Hepatocyte (in vitro differentiated cells): ENCODE measurements at regions not wholly inside any gene's neighbourhood (a gene's known extent, or its start where the extent isn't known, plus 50 kb on each side); places are given as distances from the start of the nearest gene placed in this dataset.

Experiments used
- CTCF ChIP-seq: fragments of 200-600 bp; sonication (generic); IDR thresholded peaks from 2 replicates; pipeline ENCODE4 v1.5.1; 2016; ENCODE audit warnings: antibody characterized with exemption, mild to moderate bottlenecking; ENCODE audit not compliant: poor library complexity
- EZH2 ChIP-seq: fragments of 200-600 bp; sonication (generic); IDR thresholded peaks from 2 replicates; pipeline ENCODE4 v1.6.1; 2016; ENCODE audit warnings: antibody characterized with exemption, mild to moderate bottlenecking, borderline replicate concordance

GRCh38 chr11:129257512-129257911, 65.4 kb upstream of the ARHGAP32 start:
- no peak for TF ChIP-seq CTCF
- no peak for TF ChIP-seq EZH2
